Suppressor macrophage treated with lipopolysaccharide for 1 hour (primary cell): ENCODE measurements at regions not wholly inside any gene's neighbourhood (a gene's known extent, or its start where the extent isn't known, plus 50 kb on each side); places are given as distances from the start of the nearest gene placed in this dataset.
A peak's percentile ranks its signal among the peaks of the same experiment; 100 is the strongest.
"Not testable (repeated sequence)": the region's sequence is repeated elsewhere in the genome, so short reads cannot be mapped to it uniquely, and the experiment has no call there.

ENCODE experiments used
- DNase-seq, 3 donors: peaks; one replicate each; pipeline ENCODE4 v3.0.0-alpha.2; 2020 to 2022

GRCh38 chr5:58357121-58357520 lies 102.8 kb downstream of the PLK2 start:
- DNase-seq: no peak

- DNase-seq: no peak
These were observed 103.2 kb downstream of the PLK2 start for GRCh38 chr5:58356662-58357061.

DNA sequence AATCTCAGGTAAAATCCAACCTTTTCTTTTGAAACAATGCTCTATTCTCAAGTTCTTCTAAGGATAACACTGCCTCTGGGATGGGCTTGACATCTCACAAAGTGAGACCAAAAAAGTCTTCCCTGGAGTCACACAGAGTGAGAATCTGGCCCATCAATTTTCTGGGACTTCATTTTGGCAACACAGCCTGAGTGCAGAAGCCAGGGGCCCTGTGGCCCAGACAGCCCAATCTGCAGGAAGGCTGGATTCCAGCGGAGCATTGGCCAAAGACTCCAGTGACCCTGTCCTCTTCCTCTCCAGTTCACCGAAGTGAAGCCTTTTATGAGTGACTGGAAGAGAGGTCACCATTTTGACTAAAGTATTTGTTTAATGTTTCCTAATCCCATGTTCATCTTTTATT lies 105.1 kb downstream of the PLK2 start:
- DNase-seq: no peak

GRCh38 chr5:58353992-58354391 lies 105.9 kb downstream of the PLK2 start:
- no peak for DNase-seq

GRCh38 chr5:58351190-58351589 lies 108.7 kb downstream of the PLK2 start:
- no peak for DNase-seq

DNA sequence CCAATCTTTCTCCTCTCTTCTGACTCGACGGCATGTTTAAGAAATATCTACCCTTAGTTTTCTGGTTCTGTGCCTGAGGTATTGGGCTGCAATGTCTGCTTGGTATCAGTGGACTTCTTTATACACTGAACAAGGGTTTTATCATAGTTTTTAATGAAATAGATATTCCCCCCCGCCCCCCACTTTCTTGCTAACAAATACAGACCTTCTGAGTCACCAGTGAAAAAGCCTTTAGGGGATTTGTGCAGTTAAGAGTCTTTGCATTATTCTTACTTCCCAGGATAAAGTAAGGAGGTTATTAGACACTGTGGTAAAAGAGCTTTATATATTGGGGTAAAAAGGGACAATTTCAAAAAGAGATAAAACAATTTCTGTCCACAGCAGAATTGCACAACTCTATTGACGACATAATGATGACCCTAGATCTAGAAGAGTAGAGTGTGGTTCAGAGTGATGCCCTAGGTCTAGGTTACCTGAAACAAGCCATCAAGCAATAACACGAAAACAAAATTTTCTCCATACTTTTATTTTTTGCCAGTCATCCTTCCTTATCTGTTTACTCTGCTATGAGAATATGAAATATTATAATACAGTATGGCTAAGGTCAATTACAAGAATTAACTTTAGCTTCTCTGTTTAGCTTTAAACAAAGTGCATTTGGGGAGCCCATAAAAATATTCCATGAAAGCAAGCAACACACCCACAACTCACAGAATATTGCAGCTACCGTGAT lies 110.7 kb downstream of the PLK2 start:
- no peak for DNase-seq

DNA sequence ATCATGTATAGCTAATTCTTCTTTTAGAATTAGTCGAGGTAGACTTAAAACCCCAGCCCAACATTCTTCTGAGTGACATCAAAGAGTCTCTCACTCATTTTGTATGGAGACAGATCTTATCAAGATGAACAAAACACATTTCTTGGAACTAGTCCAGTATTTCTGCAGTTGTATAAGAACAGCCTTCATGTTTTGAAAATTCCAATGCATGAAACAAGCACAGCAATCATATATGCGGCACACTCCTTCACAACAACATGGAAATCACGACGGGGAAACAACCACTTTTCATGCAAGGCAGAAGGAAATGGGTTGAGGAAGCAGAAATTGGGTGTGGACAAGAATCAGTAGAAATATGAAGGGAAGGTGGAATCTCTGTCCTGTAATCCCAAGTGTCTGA lies 113.8 kb downstream of the PLK2 start:
- DNase-seq: no peak

DNA sequence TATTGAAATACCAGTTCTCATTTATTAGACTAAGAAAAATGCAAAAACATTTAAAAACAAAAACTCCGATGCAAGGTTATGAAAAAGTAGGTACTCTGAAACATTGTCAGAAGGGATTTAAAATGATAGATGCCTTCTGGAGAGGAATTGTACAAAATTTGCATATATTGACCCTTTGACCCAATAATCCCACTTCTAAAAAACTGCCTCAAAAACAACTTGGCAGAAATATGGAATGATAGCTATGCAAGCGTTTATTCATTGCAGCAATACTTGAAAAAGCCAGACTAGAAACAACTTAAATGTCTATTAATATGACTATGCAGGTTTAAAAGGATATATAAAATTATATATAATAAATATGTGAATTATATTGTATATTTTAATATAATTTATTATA lies 118.4 kb downstream of the PLK2 start:
- DNase-seq: no peak

- DNase-seq: no peak
These were observed 124.4 kb downstream of the PLK2 start for GRCh38 chr5:58335518-58335917.

- no peak for DNase-seq
These were observed 125.9 kb downstream of the PLK2 start for GRCh38 chr5:58334035-58334434.

DNA sequence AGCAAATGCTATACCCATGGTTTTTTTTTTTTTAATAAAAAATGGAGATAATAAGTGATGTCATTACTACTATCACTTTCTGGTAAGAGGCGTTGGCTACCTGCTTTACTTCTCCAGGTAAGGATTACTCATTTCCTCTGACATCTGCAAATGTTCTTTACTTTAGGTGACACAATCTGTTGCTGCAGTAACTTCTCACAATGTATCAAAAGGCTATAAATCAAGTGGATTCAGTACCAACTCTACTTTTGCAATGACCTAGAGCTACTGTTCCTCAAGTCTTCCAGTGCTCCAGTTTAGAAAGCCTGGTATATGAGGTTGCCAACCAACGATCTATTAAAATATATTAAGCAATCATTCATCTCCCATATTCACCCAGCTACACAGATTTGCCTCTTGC lies 129.1 kb downstream of the PLK2 start:
- no peak for DNase-seq

- DNase-seq: no peak
These were observed 132.6 kb downstream of the PLK2 start for GRCh38 chr5:58327289-58327688.

- no peak for DNase-seq
These were observed 133.9 kb downstream of the PLK2 start for GRCh38 chr5:58326022-58326421.

DNA sequence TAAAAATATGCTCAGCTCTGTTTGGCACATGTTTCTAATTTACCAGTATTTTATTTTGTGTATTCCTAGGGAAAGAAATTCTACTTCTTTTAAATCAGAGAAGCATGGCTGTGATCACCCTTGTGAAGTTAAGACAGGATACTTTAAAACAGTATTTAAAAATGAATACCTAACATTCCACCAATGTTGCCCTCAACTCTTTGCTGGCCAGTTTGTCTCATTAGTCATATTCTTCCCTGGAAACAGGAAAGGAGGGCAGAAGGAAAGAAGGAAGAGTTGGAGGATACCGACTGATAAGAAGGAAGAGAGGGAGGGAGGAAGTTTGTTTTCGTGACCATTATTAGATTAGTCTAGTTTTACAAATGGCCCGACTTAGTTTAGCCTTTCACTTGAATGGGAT lies 137.4 kb downstream of the PLK2 start:
- DNase-seq: no peak

DNA sequence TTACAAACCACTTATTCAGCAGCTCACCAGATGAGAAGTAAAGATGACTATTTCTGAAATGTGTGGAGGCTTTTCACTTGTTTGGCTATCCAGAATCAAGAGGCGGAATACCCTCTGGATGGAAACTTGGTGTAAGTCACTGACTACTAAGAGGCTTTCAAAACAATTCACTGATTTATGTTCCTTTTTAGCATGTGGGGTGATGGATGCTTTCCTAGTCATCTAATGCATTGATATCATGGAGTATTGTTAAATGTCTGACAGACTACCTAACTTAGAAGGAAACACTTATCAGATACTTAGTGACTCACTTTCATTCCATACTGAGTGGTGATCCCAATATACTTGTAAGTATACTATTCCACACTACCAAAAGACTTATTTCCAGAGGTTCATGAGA lies 141.4 kb downstream of the PLK2 start:
- no peak for DNase-seq

DNA sequence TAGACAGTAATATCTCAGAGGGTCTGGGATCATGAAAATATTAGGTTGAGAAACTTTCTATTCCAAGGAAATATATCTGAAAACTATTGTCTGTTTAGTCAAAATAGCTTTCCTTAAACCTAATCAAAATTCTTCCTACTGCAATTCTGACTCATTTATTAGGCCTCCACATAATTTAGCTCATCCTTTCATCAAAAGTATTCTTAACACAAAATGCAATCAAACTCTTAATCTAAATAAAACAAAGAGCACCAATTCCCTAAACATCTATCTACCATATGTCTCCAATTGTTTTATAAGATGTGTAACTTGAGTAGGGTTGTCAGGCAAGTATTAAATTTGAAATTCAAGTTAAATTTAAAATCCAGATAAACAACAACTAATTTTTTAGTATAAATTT lies 142.1 kb downstream of the PLK2 start:
- no peak for DNase-seq

DNA sequence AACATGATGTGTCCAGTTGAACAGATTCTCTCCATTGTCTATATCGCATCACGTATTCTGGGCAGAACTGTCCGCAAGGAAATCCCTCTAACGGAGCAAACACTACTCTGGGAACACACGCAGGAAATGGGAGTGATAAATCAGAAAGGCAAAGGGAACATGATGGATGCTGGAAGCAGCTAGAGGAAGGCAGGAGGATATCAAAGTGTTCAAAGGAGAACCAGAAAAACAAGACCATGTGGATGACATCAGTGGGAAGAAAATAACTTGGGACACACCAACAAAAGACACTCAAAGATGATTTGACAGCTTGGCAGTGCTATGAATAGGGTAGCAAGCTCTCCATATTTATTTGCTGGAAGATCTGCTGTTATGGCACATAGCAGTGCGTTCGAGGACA lies 142.9 kb downstream of the PLK2 start:
- DNase-seq: no peak

DNA sequence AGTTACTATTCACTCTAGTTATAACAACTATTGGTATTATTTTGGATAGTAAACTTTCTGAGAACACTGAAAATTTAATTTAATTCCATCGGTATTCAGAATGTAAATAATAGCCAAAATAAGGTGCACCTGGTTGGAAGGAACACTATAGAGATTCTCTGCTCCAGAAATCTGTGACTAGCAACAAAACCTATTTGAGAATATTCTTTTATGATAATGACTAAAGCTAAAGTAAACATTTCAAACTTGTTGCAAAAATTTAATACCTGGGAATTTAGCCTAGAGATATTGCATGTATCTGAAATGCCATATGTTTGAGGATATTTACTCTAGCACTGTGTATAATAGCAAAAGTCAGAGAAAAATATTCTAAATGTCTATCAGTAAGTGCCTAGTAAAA lies 144.1 kb downstream of the PLK2 start:
- no peak for DNase-seq

GRCh38 chr5:58314356-58315210 lies 145.3 kb downstream of the PLK2 start:
- DNase-seq: no peak

GRCh38 chr5:58312299-58312698 lies 147.6 kb downstream of the PLK2 start:
- no peak for DNase-seq

DNA sequence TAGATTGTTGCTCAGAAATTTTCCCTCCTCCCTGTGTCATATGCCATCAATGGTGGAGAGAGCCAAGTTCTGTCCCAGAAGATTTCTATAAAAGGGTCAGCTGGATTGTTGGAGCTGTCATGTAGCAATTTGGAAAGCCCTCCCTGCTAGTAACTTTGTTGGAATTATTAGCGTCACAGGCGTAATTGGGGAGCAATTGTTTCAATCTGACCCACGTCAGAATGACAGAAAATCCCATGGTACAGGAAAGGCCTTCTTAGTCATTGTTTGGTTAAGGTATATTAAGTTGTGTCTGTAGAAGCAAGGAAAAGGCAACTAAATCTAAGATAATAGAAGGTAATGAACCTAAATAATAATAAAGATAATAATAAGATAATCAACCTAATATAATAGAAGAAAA lies 148.4 kb downstream of the PLK2 start:
- no peak for DNase-seq

DNA sequence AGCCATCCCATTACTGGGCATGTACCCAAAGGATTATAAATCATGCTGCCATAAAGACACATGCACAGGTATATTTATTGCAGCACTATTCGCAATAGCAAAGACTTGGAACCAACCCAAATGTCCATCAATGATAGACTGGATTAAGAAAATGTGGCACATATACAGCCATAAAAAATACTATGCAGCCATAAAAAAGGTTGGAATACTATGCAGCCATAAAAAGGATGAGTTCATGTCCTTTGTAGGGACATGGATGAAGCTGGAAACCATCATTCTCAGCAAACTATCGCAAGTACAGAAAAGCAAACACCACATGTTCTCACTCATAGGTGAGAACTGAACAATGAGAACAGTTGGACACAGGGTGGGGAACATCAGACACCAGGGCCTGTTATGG lies 151.5 kb downstream of the PLK2 start:
- not testable (repeated sequence) for DNase-seq

GRCh38 chr5:58300346-58300895 lies 159.5 kb downstream of the PLK2 start:
- peak in 2 of 3 donors; percentile 1 to 10 for DNase-seq

DNA sequence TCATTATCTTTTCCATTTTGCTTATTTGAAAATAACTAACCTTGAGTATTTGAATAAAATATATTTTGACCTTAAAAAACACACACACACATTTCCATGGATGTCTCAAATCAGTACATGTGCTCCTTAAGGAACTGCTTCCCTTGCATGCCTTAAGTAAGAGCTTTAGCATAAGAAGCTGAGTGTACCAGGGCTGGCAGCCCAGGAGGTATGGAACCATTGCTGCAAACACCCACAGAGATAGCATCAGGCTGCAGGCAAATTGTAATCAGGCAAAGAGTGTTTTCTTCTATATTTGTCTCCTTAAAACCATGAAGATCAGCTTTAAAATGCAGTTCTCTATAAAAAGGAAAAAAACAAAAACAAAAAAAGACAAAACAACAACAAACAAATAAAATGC lies 160.6 kb downstream of the PLK2 start:
- DNase-seq: no peak
